Heart left ventricle (tissue), 13 donors: ENCODE measurements at regions not wholly inside any gene's neighbourhood (a gene's known extent, or its start where the extent isn't known, plus 50 kb on each side); places are given as distances from the start of the nearest gene placed in this dataset.

Source experiments
- POLR2A ChIP-seq, 2 donors: fragments of 450-650 bp; IDR thresholded peaks; one replicate each; pipeline ENCODE4 v1.6.1; 2017; ENCODE audit warnings: antibody characterized with exemption in 2 of 2, mild to moderate bottlenecking in 2 of 2, moderate library complexity in 2 of 2
- TF ChIP-seq, protein P1 (sequence below), 12 donors: fragments of 200-600 bp; sonication (generic) in 4 of 12; IDR thresholded peaks; one replicate each; pipeline versions ENCODE4 v1.5.0 to v1.8.0; 2018 to 2022; ENCODE audit warnings: antibody characterized with exemption in 12 of 12, mild to moderate bottlenecking in 5 of 12
- donor health status: ischemic (EF 13 %, LVEDD 7.1; RV severe dilation, severe dysfunction).
- donor health status: DM: no; HTN: yes; CAD: no.
- donor health status: DM: no; HTN: no; CAD: no.
- donor health status: ischemic (EF 25% LVEDD 6.9; RV normal size, moderate dysfunction).
- donor health status: ischemic (EF 25% LVEDD 5.7; RV mildly dilated, moderate dysfunction).
- donor health status: ischemic (EF 35%, LVEDD 5.7; RV mildly dilated, moderate dysfunction).
- donor health status: nonischemic (EF 11% LVEDD 7.7; RV severe dilation, severe dysfunction).
- donor health status: DM: yes; HTN: yes; CAD: no.
- donor health status: PGD.
- donor health status: ischemic (EF 29% LVEDD 5.4; RV normal size, mild dysfunction).
- donor health status: nonischemic (EF 23%, LVEDD 6.1; RV moderate dilation, normal function).

DNA sequence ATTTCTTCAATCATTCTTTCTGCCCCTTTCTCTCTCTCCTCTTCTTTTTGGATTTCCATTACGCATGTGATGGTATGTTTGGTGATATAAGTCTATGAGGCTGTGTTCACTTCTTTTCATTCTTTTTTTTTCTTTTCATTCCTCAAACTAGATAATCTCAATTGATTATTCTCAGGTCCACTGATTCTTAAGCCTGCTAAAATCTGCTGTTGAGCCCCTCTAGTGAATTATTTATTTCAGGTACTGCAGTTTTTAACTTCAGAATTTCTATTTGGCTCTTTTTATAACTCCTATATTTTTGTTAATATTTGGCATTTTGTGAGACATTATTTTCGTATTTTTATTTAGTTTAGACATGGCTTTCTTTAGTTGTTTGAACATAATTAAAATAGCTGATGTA lies 671.3 kb upstream of the NECTIN3 start:
- no peak for TF ChIP-seq POLR2A (IDR thresholded peaks at IDR 0.05)
- TF ChIP-seq, protein P1, sequence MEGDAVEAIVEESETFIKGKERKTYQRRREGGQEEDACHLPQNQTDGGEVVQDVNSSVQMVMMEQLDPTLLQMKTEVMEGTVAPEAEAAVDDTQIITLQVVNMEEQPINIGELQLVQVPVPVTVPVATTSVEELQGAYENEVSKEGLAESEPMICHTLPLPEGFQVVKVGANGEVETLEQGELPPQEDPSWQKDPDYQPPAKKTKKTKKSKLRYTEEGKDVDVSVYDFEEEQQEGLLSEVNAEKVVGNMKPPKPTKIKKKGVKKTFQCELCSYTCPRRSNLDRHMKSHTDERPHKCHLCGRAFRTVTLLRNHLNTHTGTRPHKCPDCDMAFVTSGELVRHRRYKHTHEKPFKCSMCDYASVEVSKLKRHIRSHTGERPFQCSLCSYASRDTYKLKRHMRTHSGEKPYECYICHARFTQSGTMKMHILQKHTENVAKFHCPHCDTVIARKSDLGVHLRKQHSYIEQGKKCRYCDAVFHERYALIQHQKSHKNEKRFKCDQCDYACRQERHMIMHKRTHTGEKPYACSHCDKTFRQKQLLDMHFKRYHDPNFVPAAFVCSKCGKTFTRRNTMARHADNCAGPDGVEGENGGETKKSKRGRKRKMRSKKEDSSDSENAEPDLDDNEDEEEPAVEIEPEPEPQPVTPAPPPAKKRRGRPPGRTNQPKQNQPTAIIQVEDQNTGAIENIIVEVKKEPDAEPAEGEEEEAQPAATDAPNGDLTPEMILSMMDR (IDR thresholded peaks at IDR 0.05), result no peak
